CD4-positive, alpha-beta T cell treated with Interferon gamma for 1 hour (primary cell): ENCODE measurements at regions not wholly inside any gene's neighbourhood (a gene's known extent, or its start where the extent isn't known, plus 50 kb on each side); places are given as distances from the start of the nearest gene placed in this dataset.

Experiments used
- DNase-seq: peaks from one replicate; pipeline ENCODE4 v3.0.0-alpha.2; 2020

DNA sequence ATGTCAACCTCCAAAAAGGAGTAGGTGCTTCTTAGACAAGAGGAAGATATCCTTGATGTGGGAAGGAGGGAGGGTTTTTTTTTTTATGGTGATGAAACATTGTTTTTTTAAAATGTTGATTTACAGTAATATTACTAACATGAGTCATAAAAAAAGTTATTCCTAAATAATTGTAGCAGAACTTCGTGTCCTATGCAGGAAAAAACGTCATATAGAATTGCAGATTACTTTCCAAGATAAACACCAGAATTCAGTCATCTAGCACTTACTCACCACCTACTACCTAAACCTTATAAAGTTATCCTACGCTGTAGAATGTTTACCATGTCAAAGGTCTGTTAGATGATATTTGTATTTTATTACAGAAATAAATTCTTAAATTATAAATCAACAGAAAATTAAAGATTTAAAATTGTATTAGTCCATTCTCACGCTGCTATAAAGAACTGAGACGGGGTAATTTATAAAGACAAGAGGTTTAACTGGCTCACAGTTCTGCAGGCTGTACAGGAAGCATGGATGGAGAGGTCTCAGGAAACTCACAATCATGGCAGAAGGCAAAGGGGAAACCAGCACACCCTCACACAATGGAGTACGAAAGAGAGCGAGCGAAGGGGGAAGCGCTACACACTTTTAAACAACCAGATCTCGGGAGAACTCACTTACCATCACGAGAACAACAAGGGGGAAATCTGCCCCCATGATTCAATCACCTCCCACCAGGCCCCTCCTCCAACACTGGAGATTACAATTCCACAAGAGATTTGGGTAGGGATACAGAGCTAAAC is 105.2 kb upstream of the NEBL start:
- no peak for DNase-seq

DNA sequence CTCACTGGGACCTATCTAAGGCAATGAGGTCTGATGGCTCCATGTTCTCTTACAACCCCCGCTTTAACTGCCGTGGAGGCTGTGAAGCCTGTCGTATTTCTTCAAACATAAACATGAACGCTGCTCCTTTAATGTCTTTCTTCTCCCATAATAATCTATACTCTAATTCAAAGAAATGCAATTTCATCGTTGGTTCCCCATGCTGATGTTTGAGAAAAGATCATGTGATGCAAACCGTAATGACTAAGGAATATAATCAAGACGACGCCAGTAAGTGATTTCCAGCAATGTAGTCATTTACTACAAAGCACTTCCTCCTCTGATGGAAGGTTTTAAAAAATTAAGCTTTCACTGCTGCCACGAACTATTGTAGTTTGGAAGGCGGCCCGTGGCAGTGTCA is 102.6 kb upstream of the NEBL start:
- DNase-seq, result no peak

DNA sequence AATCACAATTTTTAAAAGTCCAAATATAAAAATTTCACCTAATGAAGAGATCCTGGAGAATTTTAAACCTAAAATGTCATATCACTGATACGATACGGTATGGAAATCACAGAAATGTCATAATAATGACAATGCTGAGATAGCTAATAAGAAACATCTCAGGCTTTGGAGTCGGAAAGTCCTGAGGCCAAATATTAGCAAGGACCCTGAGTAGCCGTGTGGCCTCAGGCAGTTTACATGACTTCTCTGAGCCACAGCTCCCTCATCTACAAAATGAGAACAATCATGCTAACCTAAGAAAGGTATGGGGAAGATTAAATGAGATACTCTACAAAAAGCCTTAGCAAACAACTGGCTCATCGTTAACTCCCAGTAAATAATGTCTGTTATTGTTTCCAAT is 100.9 kb upstream of the NEBL start:
- DNase-seq, result no peak

DNA sequence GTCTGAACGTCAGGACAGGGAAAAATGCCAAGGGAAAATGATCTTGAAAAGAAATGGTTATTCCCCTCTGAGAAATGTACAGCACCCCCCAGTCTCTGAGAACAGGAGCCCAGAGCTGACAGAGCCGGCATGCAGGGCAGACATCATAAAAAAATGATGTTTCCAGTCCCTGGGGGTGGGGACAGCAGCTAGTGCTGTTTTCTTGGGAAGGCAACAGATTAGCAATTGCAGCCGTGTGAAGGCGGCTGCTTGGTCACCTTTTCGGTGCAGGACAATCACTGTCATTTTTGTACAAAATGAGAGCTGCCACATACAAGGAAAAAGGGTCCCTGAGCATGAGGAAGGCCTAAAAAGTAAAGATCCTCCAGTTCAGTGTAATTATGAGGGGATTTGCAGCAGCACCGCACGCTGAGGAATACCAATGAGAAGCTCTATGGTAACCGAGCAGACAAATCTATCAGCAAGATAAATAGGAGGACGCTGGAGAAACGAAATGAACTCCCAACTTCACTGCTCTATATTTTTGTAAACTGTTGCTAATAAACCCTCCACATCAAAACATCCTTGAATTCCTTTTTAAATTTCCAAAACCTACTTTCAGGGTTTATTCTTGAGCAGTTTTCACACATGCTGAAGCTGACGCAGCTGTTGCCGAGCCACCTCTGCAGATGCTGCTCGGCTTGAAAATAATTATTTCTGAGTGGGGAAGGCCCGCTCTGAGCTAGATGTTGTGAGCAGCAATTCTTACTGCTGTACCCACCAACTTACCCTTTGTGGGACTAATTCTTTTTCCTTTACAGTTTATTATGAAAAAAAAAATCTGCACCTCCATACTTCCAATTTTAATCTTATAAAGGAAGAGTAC is 98.2 kb upstream of the NEBL start:
- no peak for DNase-seq

DNA sequence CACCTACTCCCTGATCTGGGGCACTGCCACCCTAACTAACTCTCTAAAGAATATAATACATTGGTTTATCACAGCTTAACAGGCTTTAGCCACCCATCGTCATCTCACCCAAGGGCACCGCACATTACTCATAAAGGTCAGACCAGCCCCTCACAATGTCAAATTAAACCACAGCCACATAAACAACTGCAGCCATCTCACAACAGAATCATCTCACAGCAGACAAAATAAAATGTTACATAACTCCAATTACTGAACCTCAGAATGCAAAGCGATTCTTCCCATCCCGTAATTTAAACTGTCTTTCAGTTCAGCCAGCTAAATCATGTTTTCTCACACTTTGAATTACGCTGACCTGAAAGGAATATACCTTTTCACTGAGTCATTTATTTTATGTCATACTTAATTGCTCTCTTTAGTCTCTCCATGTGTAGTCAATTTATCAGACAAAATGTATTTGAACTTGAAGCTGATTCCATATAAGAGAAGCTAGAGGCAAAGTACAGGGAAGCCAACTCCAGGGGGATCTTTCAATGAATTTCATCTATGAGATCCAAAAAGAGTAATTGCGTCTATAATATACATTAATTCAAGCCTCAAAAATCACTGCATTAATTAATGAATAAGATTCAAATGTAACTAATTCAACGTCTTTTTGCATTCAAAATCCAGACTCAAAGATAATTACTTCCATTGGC is 96.9 kb upstream of the NEBL start:
- DNase-seq, result no peak

DNA sequence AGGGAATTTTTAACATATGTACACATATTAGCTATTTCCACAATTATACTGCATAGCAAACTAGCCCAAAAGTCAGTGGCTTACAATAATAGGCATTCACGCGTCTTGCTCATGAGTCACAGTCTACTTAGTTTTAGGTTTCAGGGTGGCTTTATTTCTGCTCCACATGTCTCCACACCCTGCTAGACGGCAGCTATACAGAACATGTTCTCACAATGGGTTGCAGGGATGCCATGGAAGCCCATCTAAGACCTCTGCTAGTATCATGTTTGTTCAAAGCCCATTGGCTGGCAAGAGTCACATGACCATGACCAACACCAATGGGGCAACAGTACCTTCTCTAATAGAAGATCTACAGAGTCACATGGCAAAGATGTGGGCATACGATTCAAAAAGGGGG is 96.3 kb upstream of the NEBL start:
- no peak for DNase-seq

DNA sequence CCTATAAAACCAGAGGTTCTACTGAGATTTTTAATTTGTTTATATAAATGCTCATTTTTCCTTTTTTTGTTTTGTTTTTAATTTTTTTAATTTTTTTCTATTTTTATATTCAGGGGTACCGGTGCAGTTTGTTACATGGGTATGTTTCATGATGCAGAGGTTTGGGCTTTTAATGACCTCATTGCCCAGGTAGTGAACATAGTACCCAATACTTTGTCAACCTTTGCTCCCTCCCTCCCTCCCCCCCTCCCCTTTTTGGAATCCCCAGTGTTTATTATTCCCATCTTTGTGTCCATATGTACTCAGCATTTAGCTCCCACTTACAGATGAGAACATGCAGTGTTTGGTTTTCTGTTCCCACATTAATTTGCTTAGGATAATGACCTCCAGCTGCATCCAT is 94.4 kb upstream of the NEBL start:
- no peak for DNase-seq

DNA sequence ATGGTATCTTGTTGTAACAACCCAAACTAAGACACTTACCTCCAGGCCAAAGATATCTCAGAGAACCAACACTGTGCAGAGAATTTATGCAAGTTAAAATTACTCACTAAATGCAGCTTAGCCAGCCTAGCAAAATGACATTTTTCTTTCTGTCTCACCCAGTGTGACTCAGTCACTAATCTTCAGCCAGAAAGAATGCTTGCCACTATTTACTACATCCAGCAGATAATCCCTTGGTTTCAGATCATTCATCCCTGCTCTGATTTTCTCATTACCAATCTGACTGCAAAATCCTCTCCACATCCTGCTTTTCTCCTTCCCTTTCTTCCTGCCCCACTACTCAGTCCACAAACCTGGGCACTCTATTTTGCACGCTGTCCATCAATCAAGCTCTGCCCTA is 93.5 kb upstream of the NEBL start:
- no peak for DNase-seq

DNA sequence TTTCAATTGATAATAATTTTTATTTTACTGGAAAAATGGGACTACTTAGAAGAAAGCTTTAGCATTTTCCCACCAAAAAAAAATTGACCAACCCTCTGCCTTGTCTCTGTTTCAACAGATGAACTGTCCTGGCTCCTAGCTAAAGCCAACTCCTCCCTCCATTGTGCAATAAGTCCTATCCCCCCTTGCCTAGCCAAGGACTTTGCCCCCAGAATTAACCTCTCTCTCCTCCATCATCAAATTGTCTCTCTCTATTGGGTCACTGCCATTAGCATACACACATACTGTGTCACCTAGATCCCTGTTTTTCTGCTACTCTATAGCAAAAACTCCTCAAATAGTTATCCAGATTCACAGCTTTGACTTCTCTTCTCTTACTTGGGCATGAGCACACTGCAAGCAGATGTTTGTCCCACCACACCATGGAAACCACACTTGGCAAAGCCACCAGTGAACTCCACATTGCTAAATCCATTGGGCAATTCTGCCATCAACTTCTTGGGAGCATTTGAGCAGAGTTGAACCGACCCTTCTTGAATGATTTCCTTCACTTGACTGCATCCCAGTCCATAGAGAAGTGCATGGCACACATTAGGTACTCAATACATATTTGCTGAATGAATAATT is 91.4 kb upstream of the NEBL start:
- DNase-seq, result no peak

DNA sequence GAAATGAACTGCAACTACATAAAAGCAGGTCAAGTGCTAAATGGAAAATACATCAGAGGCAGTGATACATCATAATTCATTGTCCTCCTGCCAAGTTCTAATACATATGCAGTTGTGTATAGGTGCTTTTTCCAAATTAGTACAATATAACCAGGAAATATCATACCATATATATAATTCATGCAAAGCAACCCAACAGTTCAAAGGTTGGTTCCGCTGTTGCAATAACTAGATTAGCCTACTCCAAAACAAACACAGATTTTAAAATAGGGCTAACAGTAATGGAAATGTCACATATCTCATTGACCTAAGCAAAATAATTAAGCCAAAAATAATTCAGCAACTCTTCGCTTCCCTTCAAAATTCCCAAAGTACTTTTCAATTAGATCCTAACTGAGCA is 88.9 kb upstream of the NEBL start:
- DNase-seq, result no peak

DNA sequence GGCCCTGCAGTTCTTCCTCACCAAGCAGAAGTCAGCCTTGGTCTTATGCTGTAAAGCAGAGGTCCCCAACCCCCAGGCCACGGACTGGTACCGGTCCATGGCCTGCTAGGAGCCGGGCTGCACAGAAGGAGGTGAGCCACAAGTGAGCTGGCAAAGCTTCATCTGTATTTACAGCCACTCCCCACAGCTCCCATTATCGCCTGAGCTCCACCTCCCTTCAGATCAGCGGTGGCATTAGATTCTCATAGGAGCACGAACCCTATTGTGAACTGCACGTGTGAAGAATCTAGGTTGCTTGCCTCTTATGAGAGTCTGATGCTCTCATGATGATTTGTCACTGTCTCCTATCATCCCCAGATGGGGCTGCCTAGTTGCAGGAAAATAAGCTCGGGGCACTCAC is 87.6 kb upstream of the NEBL start:
- no peak for DNase-seq

DNA sequence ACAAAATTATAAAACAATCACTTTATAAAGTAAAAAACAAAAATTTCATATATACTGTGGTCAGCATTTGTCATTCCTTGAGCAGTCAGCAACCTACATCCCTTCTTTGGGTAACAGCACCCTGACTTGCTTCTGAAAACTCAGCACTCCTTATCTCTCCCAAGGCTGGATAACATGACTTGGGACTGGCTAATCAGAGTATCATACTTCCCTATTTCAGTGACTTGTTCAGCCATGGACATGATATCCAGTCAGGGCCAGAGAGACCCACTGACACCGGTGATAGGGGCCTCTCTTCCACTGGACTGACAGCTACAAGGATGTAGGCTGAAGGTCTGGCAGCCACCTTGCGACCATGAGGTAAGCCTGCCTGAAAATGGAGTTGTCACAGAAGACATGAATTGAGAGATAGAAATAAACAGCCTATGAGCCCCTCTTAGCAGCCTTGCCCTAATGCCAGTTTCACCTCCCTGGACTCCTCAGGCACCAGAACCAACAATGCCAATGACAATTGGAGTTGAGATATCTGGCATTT is 84.4 kb upstream of the NEBL start:
- DNase-seq, result no peak

DNA sequence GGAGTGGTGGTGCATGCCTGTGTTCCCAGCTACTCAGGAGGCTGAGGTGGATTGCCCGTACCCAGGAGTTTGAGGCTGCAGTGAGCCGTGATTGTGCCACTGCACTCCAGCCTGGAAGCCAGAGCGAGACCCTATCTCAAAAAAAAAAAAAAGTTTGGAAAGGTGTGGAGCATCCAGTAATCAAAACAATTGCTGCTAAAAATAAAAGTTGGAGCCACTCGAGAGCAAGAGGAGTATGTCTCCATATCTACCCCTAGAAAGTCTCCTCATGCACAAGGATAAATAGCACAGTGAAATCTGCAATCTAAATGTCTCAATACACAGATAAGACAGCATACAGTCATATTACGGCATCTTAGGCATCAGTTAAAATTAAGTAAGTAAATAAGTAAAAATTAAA is 81.5 kb upstream of the NEBL start:
- no peak for DNase-seq

DNA sequence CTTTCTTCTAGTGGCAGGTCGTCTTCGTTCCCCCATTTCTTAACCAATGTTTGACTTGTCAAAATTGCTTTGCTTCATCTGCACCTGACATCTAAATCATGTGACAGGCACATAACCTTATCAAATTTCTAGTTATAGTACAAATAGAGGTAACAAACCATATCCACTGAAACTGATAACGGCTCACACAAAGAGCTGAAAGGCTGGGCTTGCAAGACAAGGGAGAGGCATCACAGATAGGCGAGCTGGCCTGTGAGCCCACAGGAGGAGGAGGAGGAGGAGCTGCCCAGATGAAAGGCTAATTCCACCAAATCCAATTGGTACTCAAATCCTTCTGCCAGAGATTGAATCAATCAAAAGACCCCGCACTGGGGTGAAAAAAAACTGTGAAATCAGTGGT is 80.2 kb upstream of the NEBL start:
- no peak for DNase-seq

DNA sequence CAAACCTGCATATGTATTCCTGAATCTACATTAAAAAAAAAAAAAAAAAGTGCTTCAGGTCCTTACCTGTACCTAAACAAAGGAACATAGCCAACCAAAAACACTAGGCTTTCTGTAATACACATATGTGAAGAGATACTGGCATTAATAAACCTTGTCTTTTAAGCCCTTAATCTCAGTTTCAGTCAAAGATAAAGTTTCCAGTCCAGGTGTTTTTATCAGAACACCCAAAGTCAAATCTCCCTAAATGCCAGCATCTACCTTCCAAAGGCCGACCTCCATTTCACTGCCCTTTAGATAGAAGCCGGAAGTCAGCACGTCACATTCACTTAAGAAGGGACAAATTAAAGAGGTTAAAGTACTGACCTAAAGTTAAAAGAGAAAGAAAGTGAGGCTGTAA is 79.8 kb upstream of the NEBL start:
- DNase-seq, result no peak

DNA sequence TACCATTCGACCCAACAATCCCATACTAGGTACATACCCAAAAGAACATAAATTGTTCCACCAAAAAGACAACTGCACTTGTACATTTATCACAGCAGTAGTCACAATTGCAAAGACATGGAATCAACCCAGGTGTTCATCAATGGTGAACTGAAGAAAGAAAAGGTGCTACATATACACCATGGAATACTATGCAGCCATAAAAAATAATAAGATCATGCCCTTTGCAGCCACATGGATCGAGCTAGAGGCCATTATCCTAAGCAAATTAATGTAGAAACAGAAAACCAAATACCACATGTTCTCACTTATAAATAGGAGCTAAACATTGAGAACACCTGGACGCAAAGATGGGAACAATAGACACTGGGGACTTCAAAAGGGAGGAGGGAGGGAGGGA is 79.3 kb upstream of the NEBL start:
- DNase-seq, result no peak

DNA sequence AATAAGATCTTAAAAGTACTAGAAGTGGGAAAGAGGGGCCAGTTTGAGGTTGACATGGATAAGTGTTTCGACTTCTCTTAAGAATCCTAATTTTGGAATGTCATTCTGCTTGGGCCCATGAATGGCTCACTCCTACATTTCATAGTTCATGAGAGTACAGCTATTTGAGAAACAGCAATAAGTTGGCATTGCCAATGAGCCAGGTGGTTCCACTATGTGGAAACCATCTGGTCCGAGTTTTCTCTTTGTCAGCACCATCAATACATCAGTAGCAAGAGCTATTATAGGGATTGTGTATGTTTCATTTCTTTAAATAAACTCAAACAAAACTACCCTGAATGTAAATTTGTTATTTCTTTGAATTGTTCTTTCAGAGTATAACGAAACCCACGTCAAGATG is 78.1 kb upstream of the NEBL start:
- no peak for DNase-seq

DNA sequence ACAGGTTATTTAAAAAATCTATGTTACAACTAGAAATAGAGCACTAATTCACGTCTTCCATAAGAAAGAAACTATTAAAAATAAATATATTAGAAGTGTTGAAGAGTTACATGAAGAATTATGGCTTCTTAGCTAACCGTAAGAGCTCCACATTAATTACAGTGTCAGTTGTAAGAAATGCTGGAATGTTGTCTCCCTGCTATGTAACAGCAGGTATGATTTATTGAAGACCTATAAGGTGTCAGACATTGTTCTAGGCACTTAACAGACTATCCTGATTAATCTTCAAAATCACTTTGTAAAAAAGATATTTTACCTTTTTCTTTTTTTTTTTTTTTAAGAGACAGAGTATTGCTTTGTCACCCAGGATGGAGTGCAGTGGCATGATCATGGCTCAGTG is 75.8 kb upstream of the NEBL start:
- DNase-seq, result no peak

DNA sequence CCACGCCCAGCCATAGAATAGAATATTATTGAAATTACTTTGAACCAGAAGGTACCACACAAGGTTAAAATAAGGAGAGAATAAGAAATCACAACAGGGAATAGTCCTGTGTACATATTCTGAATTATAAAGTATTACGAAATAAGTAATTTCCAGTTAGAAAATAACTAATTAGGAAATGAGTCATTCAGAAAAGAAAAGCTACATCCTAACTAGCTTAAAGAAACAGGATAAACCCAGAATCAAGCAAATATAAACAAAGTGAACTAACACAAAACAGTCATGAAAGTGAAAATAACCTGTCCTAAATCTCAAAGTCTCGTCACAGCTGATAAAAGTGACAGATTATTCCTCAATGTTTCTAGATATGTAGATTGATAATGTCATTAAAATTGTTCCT is 74.8 kb upstream of the NEBL start:
- no peak for DNase-seq

DNA sequence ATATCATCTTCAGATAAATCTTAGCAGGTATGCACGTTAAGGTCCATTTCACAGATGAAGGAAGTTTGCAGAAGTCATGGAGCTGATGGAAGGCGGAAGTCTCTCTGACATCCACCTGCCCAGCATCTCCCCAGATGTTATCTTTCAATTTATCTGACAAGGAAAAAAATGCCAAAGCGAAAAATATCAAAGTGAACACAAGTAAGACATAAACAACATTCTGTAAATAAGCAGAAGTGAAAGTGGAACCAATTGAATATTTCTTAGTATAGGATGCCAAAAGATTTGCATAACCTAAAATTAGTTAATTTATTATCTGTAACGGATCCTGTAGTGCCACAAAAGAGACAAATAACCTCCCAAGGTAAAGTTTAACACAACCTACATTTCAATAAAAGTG is 73.6 kb upstream of the NEBL start:
- no peak for DNase-seq

DNA sequence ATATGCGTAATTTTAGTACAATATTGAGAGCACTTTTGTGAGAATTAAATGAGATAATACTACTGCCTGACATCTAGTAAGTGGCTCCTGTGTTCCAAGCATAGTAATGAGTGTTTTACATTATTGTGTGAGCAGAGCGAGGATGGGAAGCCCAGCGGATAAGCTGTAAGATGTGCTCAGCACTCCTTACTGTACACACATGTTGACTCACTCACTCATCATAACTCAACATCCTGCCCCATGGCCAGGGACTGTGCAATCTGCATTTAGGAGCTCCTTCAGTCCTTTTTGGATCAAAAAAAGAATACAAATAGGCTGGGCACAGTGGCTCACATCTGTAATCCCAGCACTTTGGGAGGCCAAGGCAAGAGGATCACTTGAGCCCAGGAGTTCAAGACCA is 72.9 kb upstream of the NEBL start:
- no peak for DNase-seq

DNA sequence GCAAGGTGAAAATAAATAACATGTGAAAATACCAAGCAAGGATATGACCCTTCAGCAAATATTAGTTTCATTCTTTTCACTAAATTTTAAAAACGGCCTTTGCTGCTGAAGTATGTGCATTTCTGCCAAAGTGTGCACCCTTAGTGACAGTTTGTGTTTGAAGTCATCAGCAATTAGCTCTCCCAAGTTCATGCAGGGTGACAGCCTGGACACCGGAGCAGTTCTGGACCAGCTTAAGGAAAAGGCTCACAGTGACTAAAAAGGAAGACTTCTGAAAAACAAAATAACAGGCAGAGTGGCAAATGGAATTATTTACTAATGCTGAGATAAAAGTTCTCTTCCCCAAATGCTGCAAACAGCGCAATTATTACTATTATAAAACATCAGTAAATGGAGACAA is 69.3 kb upstream of the NEBL start:
- DNase-seq, result no peak
